C4-2B (cell line): ENCODE measurements at regions not wholly inside any gene's neighbourhood (a gene's known extent, or its start where the extent isn't known, plus 50 kb on each side); places are given as distances from the start of the nearest gene placed in this dataset.

Experiments used
- ZFX ChIP-seq: fragments of 450-650 bp; IDR thresholded peaks from 2 replicates; pipeline ENCODE4 v1.6.1; 2017
- TF ChIP-seq, protein P1 (sequence below): fragments of 450-650 bp; conservative IDR thresholded peaks from 2 replicates; pipeline ENCODE4 v1.5.1; 2017; ENCODE audit warnings: mild to moderate bottlenecking

DNA sequence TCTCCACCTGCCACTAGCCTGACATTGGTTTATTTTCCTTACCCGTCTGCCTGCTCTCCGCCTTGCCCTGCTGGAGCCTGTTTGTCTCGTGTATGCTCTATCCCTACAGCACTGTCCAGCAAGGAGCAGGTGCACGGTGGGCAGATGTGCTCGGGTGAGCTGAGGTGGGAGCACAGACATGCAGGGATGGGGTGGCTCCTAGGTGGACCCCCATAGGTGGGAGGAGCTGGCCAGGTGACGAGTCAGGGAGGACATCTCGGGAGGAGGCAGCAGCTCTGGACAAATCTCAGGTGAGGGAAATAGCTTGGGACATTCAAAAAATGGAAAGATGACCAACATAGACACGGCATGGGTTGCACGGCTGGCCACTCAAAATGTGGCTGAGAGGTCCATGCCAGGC, 89.2 kb upstream of the SHANK2 start:
- TF ChIP-seq, protein P1, sequence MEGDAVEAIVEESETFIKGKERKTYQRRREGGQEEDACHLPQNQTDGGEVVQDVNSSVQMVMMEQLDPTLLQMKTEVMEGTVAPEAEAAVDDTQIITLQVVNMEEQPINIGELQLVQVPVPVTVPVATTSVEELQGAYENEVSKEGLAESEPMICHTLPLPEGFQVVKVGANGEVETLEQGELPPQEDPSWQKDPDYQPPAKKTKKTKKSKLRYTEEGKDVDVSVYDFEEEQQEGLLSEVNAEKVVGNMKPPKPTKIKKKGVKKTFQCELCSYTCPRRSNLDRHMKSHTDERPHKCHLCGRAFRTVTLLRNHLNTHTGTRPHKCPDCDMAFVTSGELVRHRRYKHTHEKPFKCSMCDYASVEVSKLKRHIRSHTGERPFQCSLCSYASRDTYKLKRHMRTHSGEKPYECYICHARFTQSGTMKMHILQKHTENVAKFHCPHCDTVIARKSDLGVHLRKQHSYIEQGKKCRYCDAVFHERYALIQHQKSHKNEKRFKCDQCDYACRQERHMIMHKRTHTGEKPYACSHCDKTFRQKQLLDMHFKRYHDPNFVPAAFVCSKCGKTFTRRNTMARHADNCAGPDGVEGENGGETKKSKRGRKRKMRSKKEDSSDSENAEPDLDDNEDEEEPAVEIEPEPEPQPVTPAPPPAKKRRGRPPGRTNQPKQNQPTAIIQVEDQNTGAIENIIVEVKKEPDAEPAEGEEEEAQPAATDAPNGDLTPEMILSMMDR: no peak
- TF ChIP-seq ZFX: no peak
